ENCODE measurements at regions not wholly inside any gene's neighbourhood (a gene's known extent, or its start where the extent isn't known, plus 50 kb on each side); places are given as distances from the start of the nearest gene placed in this dataset.

- H3K27me3 ChIP-seq (replicated peaks in 1 of 7): no peaks in the 10 kb centered on the region
- no peak overlapping the region for H3K27ac ChIP-seq
- TF ChIP-seq POLR2A (IDR thresholded peaks at IDR 0.05) (no peak), CTCF (IDR thresholded peaks at IDR 0.05 in 8 of 11, conservative IDR thresholded peaks at IDR 0.05 in 3 of 11) (no peak), POLR2AphosphoS5 (IDR thresholded peaks at IDR 0.05) (no peak)
- H3K4me3 ChIP-seq: no peak overlapping the region
- H3K4me1 ChIP-seq: no peaks in the 10 kb centered on the region
- intact Hi-C loops (cut with DNase I; ENCODE audit: low total_unique reads): no loop called here
- no peaks in the 10 kb centered on the region for H3K36me3 ChIP-seq
- DNase-seq: no peak
- WGBS, 5 donors: 76 to 84% (median 81%) methylated on average over 2 of the region's 2 CpGs
- H3K9me3 ChIP-seq: no peaks in the 10 kb centered on the region
These were observed 154.7 kb upstream of the BOD1L1 start for GRCh38 chr4:13782231-13782630.

GRCh38 chr4:13783800-13784411 lies 156.4 kb upstream of the BOD1L1 start:
- intact Hi-C loops (cut with DNase I; ENCODE audit: low total_unique reads): no loop called here
- no peaks in the 10 kb centered on the region for H3K4me1 ChIP-seq
- TF ChIP-seq POLR2AphosphoS5 (IDR thresholded peaks at IDR 0.05) (no peak), CTCF (IDR thresholded peaks at IDR 0.05 in 8 of 11, conservative IDR thresholded peaks at IDR 0.05 in 3 of 11) (no peak), POLR2A (IDR thresholded peaks at IDR 0.05) (no peak)
- H3K9me3 ChIP-seq: no peaks in the 10 kb centered on the region
- 47 to 69% (median 49%) methylated on average over 8 of the region's 8 CpGs for WGBS, 5 donors
- H3K27me3 ChIP-seq (replicated peaks in 1 of 7): no peaks in the 10 kb centered on the region
- no peak overlapping the region for H3K27ac ChIP-seq
- H3K4me3 ChIP-seq: no peak overlapping the region
- no peaks in the 10 kb centered on the region for H3K36me3 ChIP-seq
- no peak for DNase-seq

GRCh38 chr4:13793020-13793710 lies 165.6 kb upstream of the BOD1L1 start:
- Histone ChIP-seq H3K27me3 (replicated peaks in 1 of 7) (no peaks in the 10 kb centered on the region), H3K4me1 (no peaks in the 10 kb centered on the region), H3K9me3 (no peaks in the 10 kb centered on the region), H3K27ac (no peak overlapping the region), H3K36me3 (no peaks in the 10 kb centered on the region), H3K4me3 (no peak overlapping the region)
- intact Hi-C loops (cut with DNase I; ENCODE audit: low total_unique reads): no loop called here
- DNase-seq: no peak
- 10 to 17% (median 14%) methylated on average over 5 of the region's 5 CpGs for WGBS, 5 donors
- TF ChIP-seq POLR2AphosphoS5 (IDR thresholded peaks at IDR 0.05) (no peak), CTCF (IDR thresholded peaks at IDR 0.05 in 8 of 11, conservative IDR thresholded peaks at IDR 0.05 in 3 of 11) (no peak), POLR2A (IDR thresholded peaks at IDR 0.05) (no peak)

- intact Hi-C loops (cut with DNase I; ENCODE audit: low total_unique reads): no loop called here
- no peak overlapping the region for H3K4me3 ChIP-seq
- TF ChIP-seq POLR2A (IDR thresholded peaks at IDR 0.05): no peak
- no peak for TF ChIP-seq CTCF (IDR thresholded peaks at IDR 0.05 in 8 of 11, conservative IDR thresholded peaks at IDR 0.05 in 3 of 11)
- TF ChIP-seq POLR2AphosphoS5 (IDR thresholded peaks at IDR 0.05): no peak
- no peak overlapping the region for H3K27ac ChIP-seq
- H3K9me3 ChIP-seq: peaks cover 0 to 13% (median 9%) of the 10 kb centered on the region in 8 donors
- no peak for DNase-seq
- H3K27me3 ChIP-seq (replicated peaks in 1 of 7): no peaks in the 10 kb centered on the region
- 61 to 80% (median 75%) methylated on average over 2 of the region's 2 CpGs for WGBS, 5 donors
- H3K4me1 ChIP-seq: no peaks in the 10 kb centered on the region
- H3K36me3 ChIP-seq: no peaks in the 10 kb centered on the region
These were observed 167.5 kb upstream of the BOD1L1 start for GRCh38 chr4:13794819-13795565.

Data from spleen (tissue), 11 donors.